Endothelial cell of umbilical vein (primary cell): ENCODE measurements at regions not wholly inside any gene's neighbourhood (a gene's known extent, or its start where the extent isn't known, plus 50 kb on each side); places are given as distances from the start of the nearest gene placed in this dataset.

Experiments
- BruUV-seq: library from RNA; stranded (reverse); fragments of 400-500 nt; replicated peaks from 2 replicates; lab custom pipeline; 2021; lab: Mats Ljungman, UMichigan
- CTCF ChIA-PET: fragments of 300-600, 350-600 bp; sonication (Branson Sonifier 250); formaldehyde crosslinking; loops from one replicate; lab custom pipeline; 2021; ENCODE audit warnings: antibody characterized with exemption, inconsistent platforms; lab: Charles Lee
- POLR2A ChIA-PET: fragments of 300-600, 350-600 bp; sonication (Branson Sonifier 250); formaldehyde crosslinking; loops from one replicate; lab custom pipeline; 2021; ENCODE audit warnings: antibody characterized with exemption, inconsistent platforms; lab: Charles Lee
- DNase-seq: peaks from one replicate; pipeline ENCODE4 v3.0.0-alpha.2; 2011; ENCODE audit warnings: low read depth, low spot score
- FAIRE-seq: peaks from 2 replicates; lab custom pipeline; 2011; peaks lifted over from hg19 to GRCh38; lab: Jason Lieb, UNC
- H2AFZ ChIP-seq: 2 replicates; pipeline ENCODE4 v1.6.0; 2012; ENCODE audit warnings: low read depth, low read length, control low read depth, inconsistent platforms
- H3K27ac ChIP-seq: 2 replicates; pipeline ENCODE4 v1.5.1; 2011; ENCODE audit warnings: low read depth, mild to moderate bottlenecking, control low read depth, low read length, moderate library complexity; ENCODE audit not compliant: insufficient read depth
- H3K27me3 ChIP-seq, 2 experiments: 2 replicates each; pipeline versions ENCODE4 v1.6.0 to v1.6.1; 2011; ENCODE audit warnings: low read length in 2 of 2, mixed read lengths in 1 of 2; ENCODE audit not compliant: control insufficient read depth in 2 of 2, insufficient read depth in 2 of 2
- H3K36me3 ChIP-seq, 2 experiments: 2 replicates in 1 of 2; 3 replicates in 1 of 2; pipeline ENCODE4 v1.5.1; 2011; ENCODE audit warnings: low read length in 2 of 2, mild to moderate bottlenecking in 1 of 2, moderate library complexity in 1 of 2; ENCODE audit not compliant: control insufficient read depth in 2 of 2, insufficient read depth in 2 of 2; ENCODE audit errors: extremely low read depth in 1 of 2
- H3K4me1 ChIP-seq: 3 replicates; pipeline ENCODE4 v1.5.1; 2011; ENCODE audit warnings: mild to moderate bottlenecking, low read length; ENCODE audit not compliant: control insufficient read depth, insufficient read depth; ENCODE audit errors: extremely low read depth
- H3K4me2 ChIP-seq: 2 replicates; pipeline ENCODE4 v1.6.1; 2011; ENCODE audit warnings: low read length, control low read depth, mixed read lengths; ENCODE audit not compliant: insufficient read depth
- H3K4me3 ChIP-seq, 3 experiments: fragments of 200-600 bp in 1 of 3; sonication (generic), shearing (Covaris generic) in 1 of 3; replicated peaks in 1 of 3; 2 replicates each; pipeline ENCODE4 v1.5.1; 2011 to 2016; ENCODE audit warnings: control low read depth in 3 of 3, low read length in 3 of 3, mild to moderate bottlenecking in 2 of 3, inconsistent platforms in 1 of 3, low read depth in 1 of 3, moderate library complexity in 1 of 3; ENCODE audit not compliant: insufficient read depth in 1 of 3
- H3K79me2 ChIP-seq: 2 replicates; pipeline ENCODE4 v1.6.0; 2012; ENCODE audit warnings: low read length, inconsistent platforms; ENCODE audit not compliant: control insufficient read depth, insufficient read depth
- H3K9ac ChIP-seq: replicated peaks from 2 replicates; pipeline ENCODE3; 2011; ENCODE audit warnings: low read length, control low read depth; ENCODE audit not compliant: insufficient read depth; ENCODE audit errors: extremely low read depth
- H3K9me1 ChIP-seq: replicated peaks from 3 replicates; pipeline ENCODE4 v1.6.0; 2011; ENCODE audit warnings: mild to moderate bottlenecking, low read length; ENCODE audit not compliant: control insufficient read depth, insufficient read depth; ENCODE audit errors: extremely low read depth
- H3K9me3 ChIP-seq: replicated peaks from 2 replicates; pipeline ENCODE4 v1.5.1; 2012; ENCODE audit warnings: low read length, inconsistent platforms; ENCODE audit not compliant: control insufficient read depth, insufficient read depth
- H4K20me1 ChIP-seq: replicated peaks from 2 replicates; pipeline ENCODE3; 2011; ENCODE audit warnings: mild to moderate bottlenecking, low read length; ENCODE audit not compliant: control insufficient read depth, insufficient read depth; ENCODE audit errors: extremely low read depth
- EZH2 ChIP-seq: IDR thresholded peaks from 2 replicates; pipeline ENCODE4 v1.6.1; 2012; ENCODE audit warnings: borderline replicate concordance, low read depth, mild to moderate bottlenecking, moderate library complexity, low read length, inconsistent platforms; ENCODE audit not compliant: severe bottlenecking
- FOS ChIP-seq: IDR thresholded peaks from 2 replicates; pipeline ENCODE4 v1.6.1; 2011; ENCODE audit warnings: mild to moderate bottlenecking, low read length, moderate library complexity, borderline replicate concordance; ENCODE audit not compliant: insufficient read depth
- GATA2 ChIP-seq: IDR thresholded peaks from 2 replicates; pipeline ENCODE4 v1.7.0; 2011; ENCODE audit warnings: low read depth, mild to moderate bottlenecking, moderate library complexity, mixed read lengths, low read length; ENCODE audit not compliant: insufficient read length, insufficient read depth
- JUN ChIP-seq: IDR thresholded peaks from 2 replicates; pipeline ENCODE4 v1.6.1; 2011; ENCODE audit warnings: borderline replicate concordance, low read depth; ENCODE audit not compliant: insufficient read length, insufficient read depth
- MYC ChIP-seq: IDR thresholded peaks from one replicate; pipeline ENCODE4 v1.6.1; 2011; ENCODE audit warnings: mild to moderate bottlenecking, low read depth, low read length
- POLR2A ChIP-seq: IDR thresholded peaks from 2 replicates; pipeline ENCODE4 v1.6.1; 2012; ENCODE audit warnings: low read depth, mild to moderate bottlenecking, control low read depth, low read length
- POLR2AphosphoS5 ChIP-seq: IDR thresholded peaks from 2 replicates; pipeline ENCODE4 v1.6.1; 2012; ENCODE audit warnings: low read depth, mild to moderate bottlenecking, control low read depth, low read length, moderate library complexity; ENCODE audit not compliant: insufficient read depth
- dilution Hi-C: fragments of 300-500 bp; cut with MboI; formaldehyde crosslinking; loops from one replicate; pipeline ENCODE4 v1.15.0; 2019; ENCODE audit warnings: low sequenced_read_pairs; ENCODE audit not compliant: extremely low pct_ligation_motif_present
- intact Hi-C: fragments of 100-400 bp; cut with micrococcal nuclease; formaldehyde crosslinking; loops from one replicate; pipeline ENCODE4 v1.10.0; 2022
- TF ChIP-seq, protein P1 (sequence below), 2 donors: IDR thresholded peaks; 1 replicate in 1 of 2; 2 replicates in 1 of 2; pipeline ENCODE4 v1.5.1; 2011; ENCODE audit warnings: low read length in 2 of 2, mild to moderate bottlenecking in 2 of 2, moderate library complexity in 2 of 2, control low read depth in 1 of 2, inconsistent platforms in 1 of 2, low read depth in 1 of 2; ENCODE audit not compliant: insufficient read depth in 1 of 2; ENCODE audit errors: extremely low read depth in 1 of 2
- TF ChIP-seq, protein P2 (sequence below): IDR thresholded peaks from 2 replicates; pipeline ENCODE4 v1.6.1; 2011; ENCODE audit not compliant: insufficient read depth, insufficient read length

DNA sequence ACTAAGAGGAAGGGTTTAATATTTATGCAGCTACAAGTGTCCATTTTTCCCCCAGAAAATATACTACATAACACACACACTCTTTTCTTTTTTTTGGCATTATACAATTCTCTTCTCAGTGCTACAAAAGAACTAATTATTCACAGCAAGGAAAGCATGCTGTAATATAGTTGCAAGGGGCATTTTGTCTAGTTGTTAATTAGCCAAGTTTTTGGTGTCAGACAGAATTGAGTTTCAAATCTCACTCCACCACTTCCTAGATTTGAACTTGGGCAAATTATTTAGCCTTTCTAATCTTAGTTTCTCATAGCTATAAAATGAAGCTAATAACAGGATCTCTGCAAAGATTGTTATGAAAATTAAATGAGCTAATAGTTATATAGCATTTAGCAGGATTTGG, 60.0 kb upstream of the VTCN1 start:
- ChIA-PET CTCF (no interaction called here), POLR2A (no interaction called here)
- no peaks in the 10 kb centered on the region for H3K36me3 ChIP-seq
- dilution Hi-C loops = no loop called here
- no peak overlapping the region for H3K27ac ChIP-seq
- DNase-seq = no peak
- H4K20me1 ChIP-seq = no peaks in the 10 kb centered on the region
- H3K9me3 ChIP-seq = no peaks in the 10 kb centered on the region
- H3K4me3 ChIP-seq = no peak overlapping the region
- intact Hi-C loops = no loop called here
- no peaks in the 10 kb centered on the region for H3K4me1 ChIP-seq
- BruUV-seq = no TSS peak
- H3K27me3 ChIP-seq = peaks cover 0 to 2% of the 10 kb centered on the region in 2 experiments
- TF ChIP-seq, protein P1, sequence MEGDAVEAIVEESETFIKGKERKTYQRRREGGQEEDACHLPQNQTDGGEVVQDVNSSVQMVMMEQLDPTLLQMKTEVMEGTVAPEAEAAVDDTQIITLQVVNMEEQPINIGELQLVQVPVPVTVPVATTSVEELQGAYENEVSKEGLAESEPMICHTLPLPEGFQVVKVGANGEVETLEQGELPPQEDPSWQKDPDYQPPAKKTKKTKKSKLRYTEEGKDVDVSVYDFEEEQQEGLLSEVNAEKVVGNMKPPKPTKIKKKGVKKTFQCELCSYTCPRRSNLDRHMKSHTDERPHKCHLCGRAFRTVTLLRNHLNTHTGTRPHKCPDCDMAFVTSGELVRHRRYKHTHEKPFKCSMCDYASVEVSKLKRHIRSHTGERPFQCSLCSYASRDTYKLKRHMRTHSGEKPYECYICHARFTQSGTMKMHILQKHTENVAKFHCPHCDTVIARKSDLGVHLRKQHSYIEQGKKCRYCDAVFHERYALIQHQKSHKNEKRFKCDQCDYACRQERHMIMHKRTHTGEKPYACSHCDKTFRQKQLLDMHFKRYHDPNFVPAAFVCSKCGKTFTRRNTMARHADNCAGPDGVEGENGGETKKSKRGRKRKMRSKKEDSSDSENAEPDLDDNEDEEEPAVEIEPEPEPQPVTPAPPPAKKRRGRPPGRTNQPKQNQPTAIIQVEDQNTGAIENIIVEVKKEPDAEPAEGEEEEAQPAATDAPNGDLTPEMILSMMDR (IDR thresholded peaks at IDR 0.05; ENCODE audit: extremely low read depth in 1 of 2, insufficient read depth in 1 of 2, low read depth in 1 of 2, low read length in 2 of 2) = no peak
- no peak for TF ChIP-seq POLR2A
- TF ChIP-seq POLR2AphosphoS5 = no peak
- TF ChIP-seq JUN = no peak
- no peak for TF ChIP-seq EZH2
- TF ChIP-seq GATA2 = no peak
- no peak for TF ChIP-seq MYC
- no peak for TF ChIP-seq FOS
- TF ChIP-seq, protein P2, sequence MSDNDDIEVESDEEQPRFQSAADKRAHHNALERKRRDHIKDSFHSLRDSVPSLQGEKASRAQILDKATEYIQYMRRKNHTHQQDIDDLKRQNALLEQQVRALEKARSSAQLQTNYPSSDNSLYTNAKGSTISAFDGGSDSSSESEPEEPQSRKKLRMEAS = no peak
- no peak overlapping the region for H2AFZ ChIP-seq
- no peak overlapping the region for H3K9ac ChIP-seq
- no peak overlapping the region for H3K4me2 ChIP-seq
- FAIRE-seq = no peak
- H3K79me2 ChIP-seq = no peaks in the 10 kb centered on the region
- H3K9me1 ChIP-seq = no peaks in the 10 kb centered on the region
